ENCODE measurements at regions not wholly inside any gene's neighbourhood (a gene's known extent, or its start where the extent isn't known, plus 50 kb on each side); places are given as distances from the start of the nearest gene placed in this dataset.

DNA sequence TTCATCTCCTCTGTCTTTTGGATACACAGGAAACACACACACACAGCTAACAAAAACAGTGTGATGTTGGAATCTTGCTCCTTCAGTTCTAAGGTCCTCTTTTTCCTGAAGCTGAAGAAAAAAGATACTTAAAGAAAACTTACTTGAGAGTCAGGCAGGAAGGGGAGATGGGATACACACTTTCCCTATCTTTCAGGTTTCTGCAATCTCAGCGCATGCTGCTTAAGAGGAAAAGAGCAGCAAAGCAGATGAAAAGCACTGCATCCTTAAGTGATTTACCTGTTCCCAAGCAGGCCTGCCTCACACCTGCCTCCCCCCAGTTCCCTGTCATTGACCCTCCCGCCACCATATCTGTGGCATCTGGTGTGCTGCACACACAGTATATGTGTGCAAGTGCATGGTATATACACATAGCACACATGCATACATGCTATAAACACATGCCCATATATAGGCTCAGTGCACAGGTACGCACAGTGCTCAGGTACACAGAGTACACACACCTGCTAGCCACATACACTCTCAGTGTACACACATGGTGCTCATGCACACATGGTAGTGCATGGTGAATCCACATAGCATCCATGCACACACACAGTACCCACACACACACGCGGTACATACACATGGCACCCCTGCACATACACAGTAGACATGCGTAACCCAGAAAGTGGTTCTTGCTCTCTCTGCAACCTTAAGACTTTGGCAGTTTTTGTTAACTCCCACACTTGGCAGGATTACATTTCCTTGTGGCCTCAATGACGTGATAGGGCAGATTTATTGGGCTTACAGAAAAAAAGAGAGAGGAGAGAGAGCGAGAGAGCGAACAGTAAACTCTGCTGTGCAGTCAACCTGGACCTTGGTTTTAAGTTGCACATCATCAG, 166.9 kb downstream of the TOMM20 start:
- TF ChIP-seq, protein P1, sequence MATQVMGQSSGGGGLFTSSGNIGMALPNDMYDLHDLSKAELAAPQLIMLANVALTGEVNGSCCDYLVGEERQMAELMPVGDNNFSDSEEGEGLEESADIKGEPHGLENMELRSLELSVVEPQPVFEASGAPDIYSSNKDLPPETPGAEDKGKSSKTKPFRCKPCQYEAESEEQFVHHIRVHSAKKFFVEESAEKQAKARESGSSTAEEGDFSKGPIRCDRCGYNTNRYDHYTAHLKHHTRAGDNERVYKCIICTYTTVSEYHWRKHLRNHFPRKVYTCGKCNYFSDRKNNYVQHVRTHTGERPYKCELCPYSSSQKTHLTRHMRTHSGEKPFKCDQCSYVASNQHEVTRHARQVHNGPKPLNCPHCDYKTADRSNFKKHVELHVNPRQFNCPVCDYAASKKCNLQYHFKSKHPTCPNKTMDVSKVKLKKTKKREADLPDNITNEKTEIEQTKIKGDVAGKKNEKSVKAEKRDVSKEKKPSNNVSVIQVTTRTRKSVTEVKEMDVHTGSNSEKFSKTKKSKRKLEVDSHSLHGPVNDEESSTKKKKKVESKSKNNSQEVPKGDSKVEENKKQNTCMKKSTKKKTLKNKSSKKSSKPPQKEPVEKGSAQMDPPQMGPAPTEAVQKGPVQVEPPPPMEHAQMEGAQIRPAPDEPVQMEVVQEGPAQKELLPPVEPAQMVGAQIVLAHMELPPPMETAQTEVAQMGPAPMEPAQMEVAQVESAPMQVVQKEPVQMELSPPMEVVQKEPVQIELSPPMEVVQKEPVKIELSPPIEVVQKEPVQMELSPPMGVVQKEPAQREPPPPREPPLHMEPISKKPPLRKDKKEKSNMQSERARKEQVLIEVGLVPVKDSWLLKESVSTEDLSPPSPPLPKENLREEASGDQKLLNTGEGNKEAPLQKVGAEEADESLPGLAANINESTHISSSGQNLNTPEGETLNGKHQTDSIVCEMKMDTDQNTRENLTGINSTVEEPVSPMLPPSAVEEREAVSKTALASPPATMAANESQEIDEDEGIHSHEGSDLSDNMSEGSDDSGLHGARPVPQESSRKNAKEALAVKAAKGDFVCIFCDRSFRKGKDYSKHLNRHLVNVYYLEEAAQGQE (IDR thresholded peaks at IDR 0.05; ENCODE audit: insufficient read depth in 1 of 2, low read depth in 2 of 2, low read length in 1 of 2), result no peak
- TF ChIP-seq, protein P2, sequence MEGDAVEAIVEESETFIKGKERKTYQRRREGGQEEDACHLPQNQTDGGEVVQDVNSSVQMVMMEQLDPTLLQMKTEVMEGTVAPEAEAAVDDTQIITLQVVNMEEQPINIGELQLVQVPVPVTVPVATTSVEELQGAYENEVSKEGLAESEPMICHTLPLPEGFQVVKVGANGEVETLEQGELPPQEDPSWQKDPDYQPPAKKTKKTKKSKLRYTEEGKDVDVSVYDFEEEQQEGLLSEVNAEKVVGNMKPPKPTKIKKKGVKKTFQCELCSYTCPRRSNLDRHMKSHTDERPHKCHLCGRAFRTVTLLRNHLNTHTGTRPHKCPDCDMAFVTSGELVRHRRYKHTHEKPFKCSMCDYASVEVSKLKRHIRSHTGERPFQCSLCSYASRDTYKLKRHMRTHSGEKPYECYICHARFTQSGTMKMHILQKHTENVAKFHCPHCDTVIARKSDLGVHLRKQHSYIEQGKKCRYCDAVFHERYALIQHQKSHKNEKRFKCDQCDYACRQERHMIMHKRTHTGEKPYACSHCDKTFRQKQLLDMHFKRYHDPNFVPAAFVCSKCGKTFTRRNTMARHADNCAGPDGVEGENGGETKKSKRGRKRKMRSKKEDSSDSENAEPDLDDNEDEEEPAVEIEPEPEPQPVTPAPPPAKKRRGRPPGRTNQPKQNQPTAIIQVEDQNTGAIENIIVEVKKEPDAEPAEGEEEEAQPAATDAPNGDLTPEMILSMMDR (IDR thresholded peaks at IDR 0.05), result no peak
- TF ChIP-seq POLR2AphosphoS5 (IDR thresholded peaks at IDR 0.05; ENCODE audit: low read depth, low read length), result no peak; the same call in 1 of the 2 replicates
- TF ChIP-seq SIN3A (IDR thresholded peaks at IDR 0.05; ENCODE audit: borderline replicate concordance, insufficient read depth, low read depth, low read length), result no peak

Data from Panc1 (cell line).